ENCODE measurements at regions not wholly inside any gene's neighbourhood (a gene's known extent, or its start where the extent isn't known, plus 50 kb on each side); places are given as distances from the start of the nearest gene placed in this dataset.
"Not testable (repeated sequence)": the region's sequence is repeated elsewhere in the genome, so short reads cannot be mapped to it uniquely, and the experiment has no call there.

DNA sequence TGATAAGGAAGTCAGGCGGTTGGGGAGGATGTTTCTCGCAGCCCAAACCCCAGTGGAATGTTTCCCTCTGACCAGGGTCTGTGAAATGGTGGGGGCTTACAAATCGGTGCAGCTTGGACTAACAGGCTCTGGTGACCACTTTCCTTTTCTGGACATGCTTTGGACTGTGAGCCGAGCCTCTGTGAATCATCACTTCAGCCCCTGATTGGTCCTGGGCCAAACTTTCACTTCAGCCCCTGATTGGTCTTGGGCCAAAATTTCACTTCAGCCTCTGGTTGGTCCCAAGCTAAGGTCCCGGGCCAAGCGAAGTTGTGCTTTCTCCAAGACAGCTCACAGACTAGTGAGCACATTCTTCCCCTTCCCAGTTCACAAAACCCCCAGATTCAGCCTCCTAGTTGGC lies 223.7 kb upstream of the ANKRD20A1 start:
- TF ChIP-seq, protein P1, sequence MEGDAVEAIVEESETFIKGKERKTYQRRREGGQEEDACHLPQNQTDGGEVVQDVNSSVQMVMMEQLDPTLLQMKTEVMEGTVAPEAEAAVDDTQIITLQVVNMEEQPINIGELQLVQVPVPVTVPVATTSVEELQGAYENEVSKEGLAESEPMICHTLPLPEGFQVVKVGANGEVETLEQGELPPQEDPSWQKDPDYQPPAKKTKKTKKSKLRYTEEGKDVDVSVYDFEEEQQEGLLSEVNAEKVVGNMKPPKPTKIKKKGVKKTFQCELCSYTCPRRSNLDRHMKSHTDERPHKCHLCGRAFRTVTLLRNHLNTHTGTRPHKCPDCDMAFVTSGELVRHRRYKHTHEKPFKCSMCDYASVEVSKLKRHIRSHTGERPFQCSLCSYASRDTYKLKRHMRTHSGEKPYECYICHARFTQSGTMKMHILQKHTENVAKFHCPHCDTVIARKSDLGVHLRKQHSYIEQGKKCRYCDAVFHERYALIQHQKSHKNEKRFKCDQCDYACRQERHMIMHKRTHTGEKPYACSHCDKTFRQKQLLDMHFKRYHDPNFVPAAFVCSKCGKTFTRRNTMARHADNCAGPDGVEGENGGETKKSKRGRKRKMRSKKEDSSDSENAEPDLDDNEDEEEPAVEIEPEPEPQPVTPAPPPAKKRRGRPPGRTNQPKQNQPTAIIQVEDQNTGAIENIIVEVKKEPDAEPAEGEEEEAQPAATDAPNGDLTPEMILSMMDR (IDR thresholded peaks at IDR 0.05): not testable (repeated sequence)
- TF ChIP-seq POLR2A (IDR thresholded peaks at IDR 0.05): not testable (repeated sequence)

All from uterus (tissue), 2 donors.